Brain microvascular endothelial cell (primary cell): ENCODE measurements at regions not wholly inside any gene's neighbourhood (a gene's known extent, or its start where the extent isn't known, plus 50 kb on each side); places are given as distances from the start of the nearest gene placed in this dataset.
"Not testable (repeated sequence)": the region's sequence is repeated elsewhere in the genome, so short reads cannot be mapped to it uniquely, and the experiment has no call there.

Experiments
- DNase-seq: peaks from one replicate; pipeline ENCODE4 v3.0.0-alpha.2; 2020
- H3K27ac ChIP-seq: fragments of 250-450 bp; sonication (Bioruptor Pico); 2 replicates; pipeline ENCODE4 v1.5.1; 2020; ENCODE audit warnings: mild to moderate bottlenecking, moderate library complexity
- H3K27me3 ChIP-seq: fragments of 250-450 bp; sonication (Bioruptor Pico); replicated peaks from 2 replicates; pipeline ENCODE4 v1.5.1; 2020; ENCODE audit warnings: mild to moderate bottlenecking
- H3K36me3 ChIP-seq: fragments of 250-450 bp; sonication (Bioruptor Pico); replicated peaks from 2 replicates; pipeline ENCODE4 v1.5.1; 2020; ENCODE audit warnings: mild to moderate bottlenecking
- H3K4me3 ChIP-seq: 2 replicates; pipeline ENCODE4 v1.5.1; 2011; ENCODE audit warnings: low read depth, mild to moderate bottlenecking, control low read depth, low read length, moderate library complexity
- CTCF ChIP-seq: IDR thresholded peaks from 2 replicates; pipeline ENCODE4 v1.5.1; 2011; ENCODE audit warnings: low read depth, mild to moderate bottlenecking, moderate library complexity, low read length, control low read depth, inconsistent platforms; ENCODE audit errors: missing control alignments
- in situ Hi-C: cut with HindIII; loops from 2 replicates; pipeline ENCODE4 v1.10.0; 2017; ENCODE audit warnings: low sequenced_read_pairs, low pct_ligation_motif_present

- no peak for DNase-seq
- in situ Hi-C loops: no loop called here
- Histone ChIP-seq H3K4me3 (no peak overlapping the region), H3K36me3 (no peaks in the 10 kb centered on the region), H3K27me3 (no peaks in the 10 kb centered on the region), H3K27ac (no peak overlapping the region)
- no peak for TF ChIP-seq CTCF
These were observed 60.4 kb upstream of the SEC11C start for GRCh38 chr18:59079264-59079663.

- in situ Hi-C loops, H3K27me3 ChIP-seq: not testable (repeated sequence)
- peak; percentile 7 for DNase-seq
These were observed 59.8 kb upstream of the SEC11C start for GRCh38 chr18:59079687-59080501.

GRCh38 chr18:59083136-59083818 is 56.4 kb upstream of the SEC11C start:
- no peak for TF ChIP-seq CTCF

More at GRCh38 chr18:59079687-59080501, 59.8 kb upstream of the SEC11C start:
- not testable (repeated sequence) for H3K4me3 ChIP-seq, H3K27ac ChIP-seq, H3K36me3 ChIP-seq

GRCh38 chr18:59085126-59085794 is 54.4 kb upstream of the SEC11C start:
- H3K27ac ChIP-seq: no peak overlapping the region
- TF ChIP-seq CTCF: no peak
- no peaks in the 10 kb centered on the region for H3K27me3 ChIP-seq
- H3K4me3 ChIP-seq: no peak overlapping the region
- no peaks in the 10 kb centered on the region for H3K36me3 ChIP-seq
- no peak for DNase-seq
- in situ Hi-C loops: no loop called here

More at GRCh38 chr18:59083136-59083818, 56.4 kb upstream of the SEC11C start:
- no peaks in the 10 kb centered on the region for H3K27me3 ChIP-seq
- no peaks in the 10 kb centered on the region for H3K36me3 ChIP-seq
- no peak overlapping the region for H3K27ac ChIP-seq
- in situ Hi-C loops: no loop called here
- H3K4me3 ChIP-seq: no peak overlapping the region
- DNase-seq: no peak

- TF ChIP-seq CTCF: no peak
- Histone ChIP-seq H3K4me3 (no peak overlapping the region), H3K36me3 (no peaks in the 10 kb centered on the region), H3K27me3 (no peaks in the 10 kb centered on the region), H3K27ac (no peak overlapping the region)
- in situ Hi-C loops: no loop called here
- DNase-seq: peak; percentile 18
These were observed 53.9 kb upstream of the SEC11C start for GRCh38 chr18:59085797-59086196.

- Histone ChIP-seq H3K36me3 (no peaks in the 10 kb centered on the region), H3K27ac (no peak overlapping the region), H3K4me3 (no peak overlapping the region), H3K27me3 (no peaks in the 10 kb centered on the region)
- no peak for DNase-seq
- in situ Hi-C loops: no loop called here
- no peak for TF ChIP-seq CTCF
These were observed 53.2 kb upstream of the SEC11C start for GRCh38 chr18:59086522-59086921.
